ENCODE measurements at regions not wholly inside any gene's neighbourhood (a gene's known extent, or its start where the extent isn't known, plus 50 kb on each side); places are given as distances from the start of the nearest gene placed in this dataset.

- TF ChIP-seq POLR2AphosphoS5 (IDR thresholded peaks at IDR 0.05; ENCODE audit: low read depth, low read length) (no peak), POLR2A (IDR thresholded peaks at IDR 0.05; ENCODE audit: low read depth, low read length) (no peak), SPI1 (IDR thresholded peaks at IDR 0.05; ENCODE audit: low read depth, low read length) (no peak), TAF1 (IDR thresholded peaks at IDR 0.05; ENCODE audit: low read depth, low read length) (no peak), POU2F2 (IDR thresholded peaks at IDR 0.05; ENCODE audit: low read depth, low read length) (no peak)
Observed at GRCh38 chr18:34480162-34480700, 229.9 kb upstream of the DTNA start.

Data from GM12891 (cell line).